ENCODE measurements at regions not wholly inside any gene's neighbourhood (a gene's known extent, or its start where the extent isn't known, plus 50 kb on each side); places are given as distances from the start of the nearest gene placed in this dataset.

DNA sequence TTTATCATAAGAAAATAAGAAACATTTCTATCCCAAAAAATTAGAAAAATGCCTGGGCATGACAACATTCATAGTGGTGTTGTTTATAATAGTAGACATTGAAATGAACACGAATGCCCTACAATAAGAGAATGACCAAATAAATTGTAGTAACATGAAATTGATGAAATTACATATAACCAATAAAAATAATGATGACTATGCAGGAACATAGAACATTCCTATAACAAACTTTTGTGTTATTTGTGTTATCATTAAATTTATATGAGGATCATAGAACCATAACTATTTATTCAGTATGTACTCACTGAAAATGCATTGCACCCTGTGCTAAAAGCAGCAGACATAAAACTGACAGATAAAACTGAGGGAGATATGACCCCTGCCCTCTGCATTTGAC, 399.7 kb downstream of the CBLN4 start:
- DNase-seq (ENCODE audit: low read depth in 2 of 2): no peak

DNA sequence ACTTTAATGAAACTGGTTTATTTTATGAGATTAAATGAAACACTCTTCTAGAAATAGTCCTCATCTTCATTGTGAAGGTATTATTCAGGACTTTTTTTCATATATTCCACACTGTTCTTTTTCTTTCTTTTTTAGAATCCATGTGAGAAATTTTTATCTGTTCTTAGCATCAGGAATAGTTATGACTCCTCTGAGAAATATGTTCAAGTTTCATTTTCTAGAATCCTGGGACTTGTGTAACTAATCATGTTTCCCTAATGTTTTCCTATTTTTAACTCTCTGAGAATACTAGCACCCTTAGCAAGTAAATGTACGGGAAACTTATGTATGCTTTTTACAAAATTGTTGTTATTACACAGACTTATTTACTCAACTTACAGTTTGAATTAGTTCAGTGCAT, 407.8 kb downstream of the CBLN4 start:
- DNase-seq (ENCODE audit: low read depth in 2 of 2): no peak

DNA sequence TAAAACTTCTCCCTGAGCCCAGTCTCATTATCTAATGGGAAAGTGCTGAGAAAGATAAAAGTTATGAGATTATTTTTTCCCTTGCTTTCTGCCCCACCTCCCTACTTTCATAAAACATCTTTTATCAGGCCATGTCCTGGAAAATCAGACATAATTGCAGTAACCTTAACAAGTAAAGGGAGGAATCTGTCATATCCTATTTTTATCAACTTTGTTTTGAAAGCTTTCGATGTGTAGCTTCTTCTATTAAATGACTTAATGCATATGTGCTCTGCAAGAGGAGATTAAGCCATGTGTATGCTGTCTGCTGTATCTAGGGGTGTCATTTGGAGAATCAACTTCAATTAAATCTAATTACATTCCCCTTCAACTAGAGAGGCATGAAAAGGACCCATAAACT, 408.9 kb downstream of the CBLN4 start:
- DNase-seq (ENCODE audit: low read depth in 2 of 2): no peak

DNA sequence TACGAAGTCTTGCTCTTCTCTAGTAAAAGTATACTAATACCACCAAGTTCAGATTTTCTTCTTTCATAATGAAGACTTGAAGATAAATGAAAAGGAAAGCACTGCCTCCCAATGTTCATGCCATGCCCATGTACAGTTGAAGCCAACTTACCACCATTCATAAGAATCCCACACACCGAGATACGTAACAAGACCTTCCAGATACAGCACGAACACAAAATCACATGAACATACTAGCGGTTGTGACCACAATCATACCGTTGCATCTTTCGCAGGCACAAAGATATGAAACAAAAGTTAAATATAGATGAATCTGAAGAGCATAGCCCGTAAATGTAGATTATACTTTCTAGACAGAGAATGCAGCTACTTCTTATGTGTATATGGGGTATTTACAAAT, 412.5 kb downstream of the CBLN4 start:
- no peak for DNase-seq (ENCODE audit: low read depth in 2 of 2)

DNA sequence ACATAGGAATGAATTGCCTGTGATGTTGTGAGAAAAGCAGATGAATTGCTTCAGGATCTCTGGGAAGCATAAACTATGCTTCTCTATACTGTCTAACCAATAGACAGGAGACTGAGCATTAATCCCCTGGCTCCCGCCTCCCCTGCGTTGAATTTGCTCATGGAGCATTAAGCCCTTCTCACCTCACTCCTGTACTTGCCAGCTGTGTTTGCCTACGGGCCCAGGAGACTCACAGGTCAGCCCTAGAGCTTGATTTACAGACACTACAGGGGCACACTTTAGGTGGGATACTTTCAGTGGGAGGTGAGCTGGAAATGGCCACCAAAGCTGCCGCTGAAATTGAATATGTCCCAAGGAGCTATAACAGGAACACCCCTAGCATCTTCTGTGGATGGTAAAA, 418.7 kb downstream of the CBLN4 start:
- DNase-seq (ENCODE audit: low read depth in 2 of 2): no peak

DNA sequence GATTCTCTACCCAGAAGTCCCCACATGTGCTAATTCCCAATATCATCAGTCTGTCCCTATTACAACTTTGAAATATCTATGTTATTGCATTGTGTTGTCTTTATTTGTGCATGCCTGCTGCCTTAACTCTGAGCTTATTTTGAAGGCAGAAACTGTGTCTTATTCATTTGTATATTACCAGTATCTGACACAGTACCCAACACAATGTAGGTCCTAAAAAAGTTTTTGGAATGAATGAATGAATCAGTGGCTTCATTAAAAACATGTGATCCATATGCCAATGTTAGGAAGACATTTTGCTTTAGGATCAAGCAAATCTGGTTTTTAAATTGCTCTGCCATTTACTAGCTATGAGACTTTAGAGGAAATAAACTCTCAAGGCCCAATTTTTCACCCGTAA, 420.4 kb downstream of the CBLN4 start:
- DNase-seq (ENCODE audit: low read depth in 2 of 2): no peak

DNA sequence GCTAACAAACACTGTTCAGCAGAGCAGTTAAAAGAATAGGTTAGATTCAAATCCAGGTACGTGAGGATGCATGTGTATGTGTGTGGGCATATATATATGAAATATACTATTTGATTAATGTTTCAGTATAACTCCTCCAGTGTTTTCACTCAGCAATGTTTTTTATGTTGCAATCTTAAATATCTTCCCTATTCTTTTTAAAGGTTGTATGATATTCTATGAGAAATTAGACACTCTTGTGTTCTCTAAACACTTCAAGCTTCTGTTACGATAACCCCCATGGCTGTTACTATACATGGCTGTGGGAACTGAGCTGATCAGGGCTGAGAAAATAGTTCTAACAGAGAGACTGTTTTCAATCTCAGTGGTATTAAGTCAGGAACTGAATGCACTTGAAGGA, 421.0 kb downstream of the CBLN4 start:
- no peak for DNase-seq (ENCODE audit: low read depth in 2 of 2)

DNA sequence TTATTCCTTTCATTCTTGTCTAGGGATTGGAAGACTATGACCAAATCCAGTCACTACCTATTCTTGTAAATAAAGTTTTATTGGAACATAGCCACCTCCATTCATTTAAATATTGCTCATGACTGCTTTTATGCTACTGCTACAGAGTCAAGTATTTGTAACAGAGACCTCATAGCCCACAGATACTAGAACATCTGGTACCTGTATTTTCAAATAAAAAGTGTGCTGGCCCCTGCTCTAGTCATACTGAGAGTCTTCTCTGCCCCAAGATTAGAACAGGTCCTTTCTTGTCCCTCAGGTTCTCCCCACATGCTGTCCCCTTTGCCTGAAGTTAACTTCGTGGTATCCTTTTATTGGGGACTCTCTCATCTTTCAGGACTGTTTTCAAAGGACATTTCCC, 422.3 kb downstream of the CBLN4 start:
- DNase-seq (ENCODE audit: low read depth in 2 of 2): no peak

DNA sequence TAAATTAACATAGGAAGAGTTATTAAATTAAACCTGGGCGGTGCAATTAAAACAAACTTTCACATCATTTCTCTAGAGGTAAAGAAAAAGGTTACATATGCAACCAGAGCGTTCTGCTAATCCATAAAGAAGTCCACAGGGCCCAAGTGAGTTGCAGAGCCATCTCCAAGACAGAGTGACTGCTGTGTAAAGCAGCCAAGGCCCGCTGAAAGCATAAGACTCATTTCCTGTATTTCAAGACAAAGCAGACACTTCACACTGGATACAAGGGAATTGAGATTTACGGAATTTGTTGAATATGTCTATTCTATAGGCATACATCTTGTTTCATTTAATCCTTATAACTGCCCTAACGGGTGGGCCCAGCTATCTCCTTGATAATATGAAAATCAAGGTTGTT, 422.8 kb downstream of the CBLN4 start:
- no peak for DNase-seq (ENCODE audit: low read depth in 2 of 2)

DNA sequence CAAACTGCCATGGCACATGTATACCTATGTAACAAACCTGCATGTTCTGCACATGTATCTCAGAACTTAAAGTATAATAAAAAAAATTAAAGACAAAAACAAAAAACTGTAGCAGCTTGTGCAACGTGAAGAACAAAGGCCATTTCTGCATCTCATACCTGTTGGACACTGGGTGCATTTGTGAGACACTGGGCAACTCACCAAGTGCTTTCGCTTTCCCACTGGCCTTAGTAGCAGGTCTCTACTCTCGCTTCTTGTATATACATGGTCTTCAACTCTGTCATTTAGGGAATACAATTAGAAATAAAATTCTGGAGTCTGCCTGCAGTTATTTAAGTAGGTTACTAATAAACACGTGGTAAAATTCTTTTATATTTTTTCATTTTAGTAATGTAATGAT, 423.8 kb downstream of the CBLN4 start:
- no peak for DNase-seq (ENCODE audit: low read depth in 2 of 2)

DNA sequence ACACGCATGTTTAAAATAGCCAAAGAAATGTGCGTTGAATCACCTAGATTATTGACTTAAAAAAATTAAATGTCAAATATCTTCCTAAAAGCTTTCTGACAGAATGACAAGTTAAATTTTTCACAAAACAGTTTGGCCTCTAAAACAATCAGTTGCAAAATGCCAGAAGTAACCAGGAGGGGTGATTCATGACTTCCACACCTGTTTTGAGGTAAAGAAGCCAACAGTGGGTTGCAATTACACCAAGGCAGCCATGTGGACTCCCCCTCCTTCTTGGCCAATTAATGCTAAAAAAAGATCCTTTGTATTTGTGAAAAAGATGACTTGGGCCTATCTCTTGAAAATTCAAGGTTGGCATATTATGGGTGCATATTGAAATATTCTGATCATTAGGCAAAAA, 424.8 kb downstream of the CBLN4 start:
- no peak for DNase-seq (ENCODE audit: low read depth in 2 of 2)

DNA sequence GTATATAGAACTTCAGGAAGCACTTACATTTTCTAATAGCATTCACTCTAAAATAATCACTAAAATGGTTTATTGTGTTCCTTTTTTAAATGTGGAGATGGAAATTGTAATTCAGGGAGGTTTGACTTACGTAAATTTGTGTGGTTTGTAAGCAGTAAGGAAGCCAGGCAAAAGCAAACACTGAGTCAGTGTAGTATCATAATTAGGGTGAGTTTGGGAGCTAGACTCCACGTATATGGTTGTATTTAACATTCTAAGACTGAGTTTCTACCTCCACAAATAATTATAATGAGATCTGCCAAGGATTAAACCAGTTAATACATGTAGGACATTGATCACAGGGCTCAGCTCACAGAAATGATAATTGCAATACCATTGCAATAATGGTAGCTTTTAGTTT, 425.5 kb downstream of the CBLN4 start:
- no peak for DNase-seq (ENCODE audit: low read depth in 2 of 2)

DNA sequence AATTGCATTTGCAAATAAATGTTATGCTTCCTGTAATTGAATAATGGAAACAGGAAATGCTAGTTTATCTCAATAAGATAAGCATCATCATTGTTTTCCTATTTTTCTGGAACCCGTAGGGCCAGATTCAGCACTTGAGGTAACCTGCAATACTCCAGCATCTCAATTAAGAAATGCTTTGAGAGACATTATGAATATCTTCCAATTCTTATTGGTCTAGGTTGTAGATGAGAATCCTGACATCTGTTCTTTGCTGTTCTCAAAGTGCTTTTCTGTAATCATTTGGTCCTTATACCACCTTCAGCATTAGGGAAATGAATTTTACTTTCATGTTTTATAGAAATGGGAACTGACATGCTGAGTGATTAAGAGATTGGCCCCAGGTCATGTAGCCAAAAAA, 428.3 kb downstream of the CBLN4 start:
- no peak for DNase-seq (ENCODE audit: low read depth in 2 of 2)

DNA sequence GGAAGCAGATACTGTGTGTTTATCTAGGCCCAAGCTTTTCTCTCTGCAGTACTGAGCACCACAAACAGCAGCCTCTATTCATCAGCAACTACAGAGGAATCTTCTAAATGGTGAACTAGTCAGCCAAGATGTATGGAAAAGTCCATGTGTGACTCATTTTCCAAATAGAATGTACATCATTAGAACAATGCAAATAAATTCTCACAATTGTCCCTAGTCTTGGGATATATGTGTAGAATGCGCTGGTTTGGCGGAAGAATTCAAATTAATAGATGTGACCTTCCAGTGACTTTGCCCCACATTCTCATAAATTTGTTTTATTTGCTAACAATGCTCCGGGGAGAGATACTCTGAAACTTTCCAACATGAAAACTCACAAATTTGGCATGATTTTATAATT, 436.2 kb downstream of the CBLN4 start:
- no peak for DNase-seq (ENCODE audit: low read depth in 2 of 2)

DNA sequence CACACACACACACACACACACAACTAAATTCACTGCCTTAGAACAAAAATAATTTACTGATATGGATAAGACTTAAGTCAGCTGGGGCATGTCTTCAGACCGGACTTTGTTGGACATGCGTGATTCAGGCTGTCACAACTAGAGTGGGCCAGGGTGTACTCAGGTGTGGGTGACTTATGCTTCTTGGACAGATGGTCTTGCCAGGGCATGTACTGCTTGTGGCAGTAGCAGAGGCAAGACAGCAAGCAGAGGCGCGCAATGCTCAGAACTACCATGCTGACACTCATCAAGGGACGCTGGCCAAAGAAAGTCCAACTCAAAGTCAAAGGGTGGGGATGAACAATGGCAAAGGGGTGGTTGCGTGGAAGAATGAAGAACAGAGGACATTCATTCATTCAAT, 437.5 kb downstream of the CBLN4 start:
- no peak for DNase-seq (ENCODE audit: low read depth in 2 of 2)

DNA sequence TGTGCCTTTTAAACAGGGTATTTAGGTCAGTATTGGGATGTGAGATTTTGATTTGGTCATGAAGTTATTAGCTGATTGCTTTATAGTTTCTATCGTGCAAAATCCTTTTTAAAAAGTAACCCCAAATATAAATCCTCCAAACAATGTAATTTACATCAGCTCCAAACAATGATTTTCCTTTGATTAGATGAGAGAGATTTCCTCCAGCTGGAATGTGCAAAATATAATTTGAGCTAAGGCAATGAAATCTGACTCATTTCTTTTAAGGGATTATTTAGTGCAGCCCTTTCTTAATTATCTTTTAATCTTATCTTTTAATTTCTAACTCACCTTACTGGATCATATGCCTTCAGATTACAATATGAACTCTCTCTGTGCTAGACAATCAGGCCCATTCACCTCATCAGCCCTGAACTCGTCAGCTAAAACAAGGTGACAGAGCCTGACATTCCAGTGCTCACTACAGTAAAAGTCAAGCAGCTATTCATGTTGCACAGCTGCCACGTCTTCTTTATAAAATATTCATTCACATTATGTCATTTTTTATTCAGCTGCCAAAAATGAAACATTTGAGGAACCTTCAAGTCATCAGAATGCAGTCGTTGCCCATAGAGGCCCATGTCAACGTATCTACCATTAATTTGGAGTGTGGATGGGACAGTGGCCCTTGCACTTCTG, 440.1 kb downstream of the CBLN4 start:
- no peak for DNase-seq (ENCODE audit: low read depth in 2 of 2)

DNA sequence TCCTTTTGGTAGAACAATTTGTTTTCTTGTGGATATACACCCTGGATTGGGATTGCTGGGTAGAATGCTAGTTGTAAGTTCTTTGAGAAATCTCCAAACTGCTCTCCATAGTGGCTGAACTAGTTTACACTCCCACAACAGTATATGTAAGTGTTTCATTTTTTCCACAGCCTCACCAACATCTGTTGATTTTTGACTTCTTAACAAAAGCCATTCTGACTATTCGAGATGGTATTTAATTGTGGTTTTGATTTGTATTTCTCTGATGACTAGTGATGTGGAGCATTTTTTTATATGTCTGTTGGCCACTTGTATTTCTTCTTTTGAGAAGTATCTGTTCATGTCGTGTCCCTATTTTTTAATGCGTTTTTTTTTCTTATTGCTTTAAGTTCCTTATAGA, 444.1 kb downstream of the CBLN4 start:
- DNase-seq (ENCODE audit: low read depth in 2 of 2): no peak

DNA sequence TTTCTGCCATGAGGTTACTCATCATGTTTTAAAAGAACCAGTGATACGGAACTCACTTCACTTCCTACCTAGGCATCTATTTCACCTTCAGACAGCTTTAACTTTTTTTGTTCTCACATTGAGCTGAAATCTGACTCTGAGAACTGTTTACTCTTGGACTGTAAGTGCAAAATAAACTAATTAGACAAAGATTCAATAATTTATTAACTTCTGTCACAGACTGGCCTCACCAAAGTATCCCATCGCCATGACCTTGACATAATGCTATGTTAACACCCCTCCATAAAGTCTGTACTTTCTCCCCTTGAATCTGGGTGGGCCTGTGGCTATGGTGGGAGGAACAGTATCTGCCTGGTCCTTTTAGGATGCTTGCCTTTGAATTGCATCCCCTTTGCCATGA, 448.1 kb downstream of the CBLN4 start:
- DNase-seq (ENCODE audit: low read depth in 2 of 2): no peak

DNA sequence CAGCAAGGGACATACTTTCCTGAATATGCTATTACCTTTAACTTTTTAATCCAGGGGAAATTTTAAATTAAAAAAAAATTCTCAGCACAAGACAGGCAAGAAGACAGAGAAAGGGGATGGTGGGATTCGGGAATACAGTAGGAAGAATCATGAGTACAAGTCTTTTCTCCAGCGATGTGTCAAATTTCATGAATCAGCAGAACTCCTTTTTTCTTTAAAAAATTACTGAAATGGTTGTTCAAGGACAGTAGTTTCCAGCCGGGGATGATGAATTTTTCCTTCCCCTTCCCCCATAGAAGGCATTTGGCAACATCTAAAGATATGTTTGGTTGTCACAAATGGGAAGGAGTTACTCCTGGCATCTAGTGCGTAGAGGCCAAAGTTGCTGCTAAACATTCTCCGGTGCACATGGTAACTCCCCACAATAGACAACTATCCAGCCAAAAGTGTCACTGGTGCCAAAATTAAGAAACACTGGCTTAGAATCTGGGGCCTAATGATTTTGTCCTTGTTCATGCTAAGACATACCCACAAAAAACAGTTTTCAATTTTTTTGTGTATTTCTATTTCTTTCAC, 450.2 kb downstream of the CBLN4 start:
- no peak for DNase-seq (ENCODE audit: low read depth in 2 of 2)

DNA sequence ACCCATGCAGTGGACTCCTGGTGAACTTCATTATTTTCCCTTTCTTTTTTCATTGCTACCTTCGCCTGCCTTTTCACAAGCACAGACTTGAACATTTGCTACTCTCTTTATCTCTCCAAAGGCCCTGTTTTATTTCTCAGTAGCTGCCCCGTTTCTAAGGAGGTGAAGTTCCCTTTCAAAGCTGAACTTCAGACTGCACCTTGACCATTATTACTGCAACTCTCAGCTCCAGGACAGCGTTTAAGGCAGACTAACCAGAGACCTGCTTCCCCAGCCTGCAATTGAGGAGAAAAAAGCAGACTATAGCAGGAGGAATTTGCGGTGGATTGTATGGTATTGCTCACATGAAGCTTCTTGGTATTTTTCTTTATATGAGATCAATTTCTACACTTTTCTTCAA, 460.7 kb downstream of the CBLN4 start:
- DNase-seq (ENCODE audit: low read depth in 2 of 2): no peak

DNA sequence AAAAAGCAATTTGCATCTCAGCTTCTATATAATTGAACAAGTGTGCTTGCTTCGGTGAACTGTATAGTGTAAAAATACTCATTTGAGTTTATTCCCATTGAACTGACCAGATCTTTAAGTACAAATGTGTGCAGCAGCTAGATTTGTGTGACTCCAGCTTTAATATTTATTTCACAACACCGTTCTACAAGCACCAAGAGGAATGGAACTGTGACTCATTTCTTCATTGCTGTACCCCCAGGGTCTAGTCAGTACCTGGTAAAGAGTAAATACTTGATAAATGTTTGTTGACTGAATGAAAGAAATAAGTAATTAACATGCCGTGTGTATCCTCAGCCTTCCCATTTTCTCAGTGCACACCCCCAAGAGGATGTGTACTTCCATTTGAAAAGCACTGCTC, 464.8 kb downstream of the CBLN4 start:
- DNase-seq (ENCODE audit: low read depth in 2 of 2): no peak

DNA sequence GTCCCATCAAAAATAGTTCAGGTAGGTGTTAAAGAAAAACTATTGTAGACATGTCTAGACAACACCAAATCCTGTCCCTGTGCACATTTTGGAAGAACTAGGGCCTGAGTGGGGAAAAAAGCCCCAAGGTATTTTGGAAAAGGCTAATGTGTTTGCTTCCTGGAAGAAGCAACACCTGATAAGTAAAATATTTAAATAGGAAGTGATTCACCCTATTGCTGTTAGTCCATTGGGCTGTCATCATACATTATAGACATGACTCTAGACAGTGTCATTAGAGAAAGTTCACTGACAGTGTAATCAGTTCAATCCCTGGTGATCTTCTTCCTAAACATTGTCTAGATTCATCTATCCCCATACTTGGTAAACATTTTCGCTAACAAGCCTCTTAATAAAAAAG, 465.3 kb downstream of the CBLN4 start:
- no peak for DNase-seq (ENCODE audit: low read depth in 2 of 2)

DNA sequence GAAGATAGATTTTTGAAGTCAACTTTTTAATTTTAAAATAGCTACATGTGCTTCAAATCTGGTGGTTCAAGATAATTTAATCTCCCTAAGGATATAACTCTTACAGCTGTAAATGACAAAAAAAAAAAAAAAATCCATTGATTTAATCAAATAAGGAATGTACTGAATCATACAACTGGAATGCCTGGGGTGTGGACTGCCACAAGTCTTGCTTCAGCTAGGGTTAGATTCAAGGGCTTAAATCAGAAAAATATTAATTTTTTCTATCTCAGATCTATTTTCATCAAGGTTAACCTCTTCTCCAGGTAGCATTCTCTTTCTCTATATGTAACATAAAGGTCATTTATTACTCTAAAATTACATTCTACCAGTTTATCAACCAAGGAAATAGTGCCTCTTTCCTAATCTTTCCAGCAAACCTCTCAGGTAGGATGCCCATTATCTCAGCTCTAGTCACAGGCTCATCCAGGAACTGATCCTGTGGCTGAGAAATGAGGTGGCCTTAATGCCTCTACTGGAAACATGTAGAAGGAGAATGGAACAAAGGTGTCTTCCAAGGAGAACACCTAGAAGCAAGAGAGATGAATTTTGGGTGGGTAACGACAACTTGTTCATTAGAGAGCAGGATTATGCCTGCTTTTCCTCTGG, 466.9 kb downstream of the CBLN4 start:
- DNase-seq (ENCODE audit: low read depth in 2 of 2): no peak

DNA sequence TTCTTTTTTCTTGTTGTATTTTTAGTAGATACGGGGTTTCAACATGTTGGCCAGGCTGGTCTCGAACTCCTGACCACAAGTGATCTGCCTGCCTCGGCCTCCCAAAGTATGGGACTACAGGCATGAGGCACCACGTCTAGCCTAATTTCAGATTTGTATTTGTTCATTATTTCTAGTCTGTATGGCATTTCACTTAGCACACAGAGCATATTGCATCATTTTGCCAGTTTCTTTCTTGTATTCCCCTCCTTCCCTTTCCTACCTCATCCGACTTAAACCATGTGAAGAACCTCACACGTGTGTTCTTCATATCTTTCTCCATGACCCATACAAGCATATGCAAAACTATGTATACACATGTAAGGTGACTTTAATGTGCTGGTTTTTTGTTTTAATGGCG, 470.0 kb downstream of the CBLN4 start:
- no peak for DNase-seq (ENCODE audit: low read depth in 2 of 2)
